Mesenteric fat pad (tissue), 1 donor: ENCODE measurements at regions not wholly inside any gene's neighbourhood (a gene's known extent, or its start where the extent isn't known, plus 50 kb on each side); places are given as distances from the start of the nearest gene placed in this dataset.
A peak's percentile ranks its signal among the peaks of the same experiment; 100 is the strongest.

Experiments
- DNase-seq: peaks from one replicate; pipeline ENCODE4 v3.0.0-alpha.2; 2020; ENCODE audit warnings: low spot score
- donor health status: DM: yes; HTN: yes; CAD: no.

GRCh38 chr11:10387206-10388083, 67.6 kb upstream of the AMPD3 start:
- DNase-seq, result peak; percentile 77

GRCh38 chr11:10388101-10388500, 67.0 kb upstream of the AMPD3 start:
- DNase-seq, result no peak

DNA sequence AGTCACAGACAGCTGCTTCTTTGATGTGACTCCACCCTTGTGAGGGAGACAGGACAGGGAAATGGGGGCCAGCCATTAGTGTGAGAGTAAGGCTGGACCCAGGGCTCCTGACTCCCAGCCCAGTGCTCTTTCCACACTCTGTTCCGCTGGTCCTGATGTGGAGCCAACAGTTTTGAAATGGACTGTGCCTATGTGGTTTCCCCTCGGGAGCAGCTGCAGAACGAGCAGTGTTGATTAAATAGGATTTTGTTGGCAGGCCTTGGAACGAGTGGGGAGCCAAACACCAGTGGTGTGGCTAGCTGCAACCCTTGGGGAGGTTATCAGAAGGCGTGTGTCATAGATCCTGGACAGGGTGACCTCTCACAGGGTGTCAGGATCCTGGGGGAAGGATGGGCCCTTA, 66.5 kb upstream of the AMPD3 start:
- no peak for DNase-seq

DNA sequence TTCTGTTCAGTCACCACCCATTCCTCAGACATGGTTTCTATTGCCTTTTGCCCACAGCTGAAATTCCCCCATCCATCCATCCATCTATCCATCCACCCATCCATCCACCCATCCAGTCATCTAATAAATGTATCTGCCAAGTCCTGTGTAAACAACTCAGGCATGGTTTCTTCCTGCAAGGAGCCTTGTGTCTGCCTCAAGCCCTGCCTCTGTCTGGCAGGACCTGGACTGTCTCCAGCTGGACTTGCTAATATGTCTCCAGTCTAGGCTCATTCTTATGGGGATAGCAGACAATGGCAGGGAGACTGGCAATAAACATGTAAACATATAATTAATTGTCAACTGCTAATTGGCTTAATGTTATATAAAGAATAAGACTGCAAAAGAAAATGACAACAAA, 64.7 kb upstream of the AMPD3 start:
- no peak for DNase-seq

DNA sequence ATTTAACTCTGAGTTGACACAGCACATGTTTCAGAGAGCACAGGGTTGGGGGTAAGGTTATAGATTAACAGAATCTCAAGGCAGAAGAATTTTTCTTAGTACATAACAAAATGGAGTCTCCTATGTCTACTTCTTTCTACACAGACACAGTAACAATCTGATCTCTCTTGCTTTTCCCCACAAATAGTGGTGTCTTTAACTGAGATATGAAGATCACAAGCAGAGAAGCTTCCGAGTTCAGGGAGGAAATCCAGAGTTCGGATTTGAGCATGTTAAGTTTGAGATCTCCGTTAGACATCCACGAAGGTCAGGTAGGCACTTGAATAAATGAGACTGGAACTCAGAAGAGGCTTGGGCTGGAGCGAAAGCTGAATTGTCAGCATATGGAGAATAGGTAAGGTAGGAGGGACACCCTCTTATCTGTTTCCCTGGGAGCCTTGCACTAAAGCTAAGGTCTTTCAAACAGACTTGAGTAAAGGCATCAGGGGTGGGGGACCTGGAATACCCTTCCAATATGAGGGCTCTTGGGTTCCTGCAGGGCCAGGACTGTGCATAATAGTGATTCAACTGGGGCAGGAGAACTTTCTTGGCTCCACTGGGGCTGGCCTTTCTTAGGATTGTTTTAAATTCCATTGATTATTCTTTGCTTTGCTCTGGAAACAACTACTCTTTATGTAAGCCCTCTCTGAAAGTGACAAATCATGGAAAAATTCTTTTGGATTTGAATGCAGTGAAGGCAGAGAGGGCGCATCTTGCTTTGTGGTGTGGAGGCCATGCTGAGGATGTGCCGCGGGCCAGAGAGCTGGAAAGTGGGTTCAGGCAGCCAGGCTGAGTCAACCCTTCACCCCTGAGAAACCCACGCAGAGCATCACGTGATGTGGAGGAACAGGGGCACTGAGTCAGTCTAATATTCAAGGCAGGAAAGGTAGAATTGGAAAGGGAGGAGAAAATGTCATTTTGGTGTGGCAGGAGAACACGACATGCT, 62.7 kb upstream of the AMPD3 start:
- DNase-seq, result no peak

DNA sequence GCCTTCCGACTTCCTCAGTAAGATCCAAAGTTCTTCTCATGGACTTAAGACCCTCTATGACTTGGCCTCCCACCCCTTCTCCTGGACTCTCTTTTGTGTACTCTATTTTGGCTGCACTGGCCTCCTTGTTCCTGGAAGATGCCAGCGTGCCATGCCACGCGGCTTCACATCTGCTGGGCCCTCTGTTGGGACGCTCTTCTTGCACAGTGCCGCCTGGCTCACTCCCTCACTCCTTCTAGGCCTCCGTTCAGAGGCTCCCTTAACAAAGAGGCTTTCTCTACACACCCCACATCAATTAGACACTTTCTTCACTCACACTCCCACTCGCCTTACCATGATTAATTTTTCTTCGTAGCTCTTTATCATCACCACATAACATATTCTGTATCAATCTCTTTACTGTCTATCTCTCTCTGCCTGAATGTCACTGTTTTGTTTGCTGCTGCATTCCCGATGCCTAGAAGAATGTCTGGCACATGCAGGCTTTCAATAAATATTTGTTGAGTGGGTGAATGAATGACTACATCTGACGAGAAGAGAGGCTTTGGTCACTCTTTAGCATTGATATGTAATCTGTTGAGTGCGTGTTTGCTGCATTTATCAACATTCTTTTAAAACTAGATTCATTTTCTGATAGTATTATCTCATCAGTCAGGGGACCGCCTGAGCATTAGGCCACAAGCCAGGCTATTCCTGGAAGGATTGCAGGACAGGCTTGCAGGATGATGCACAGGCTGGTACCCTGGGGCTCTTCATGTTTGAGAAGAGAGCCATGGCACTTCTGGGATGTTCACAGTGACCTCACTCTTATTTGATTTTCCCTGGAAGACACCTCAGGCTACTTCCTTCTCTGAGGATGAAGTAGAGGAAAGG, 60.6 kb upstream of the AMPD3 start:
- no peak for DNase-seq

GRCh38 chr11:10395166-10395897, 59.7 kb upstream of the AMPD3 start:
- no peak for DNase-seq

DNA sequence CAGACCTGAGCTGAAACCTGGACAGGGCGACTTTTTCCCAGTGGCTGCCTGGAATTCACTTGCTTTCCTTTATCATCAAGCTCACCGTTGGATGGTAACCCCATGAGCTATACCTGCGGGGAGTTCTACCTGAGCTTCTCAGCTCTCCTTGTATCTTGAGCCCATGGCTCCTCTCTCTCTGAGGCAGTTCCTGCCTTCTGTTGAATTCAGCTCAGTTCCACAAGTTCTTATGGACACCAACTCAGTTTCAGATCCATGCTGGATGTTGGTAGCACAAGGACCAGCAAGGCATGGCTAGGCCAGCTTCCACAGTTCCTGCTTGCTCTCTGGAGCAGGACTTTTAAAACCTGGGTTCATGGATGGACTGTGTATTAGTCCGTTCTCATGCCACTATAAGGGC, 58.3 kb upstream of the AMPD3 start:
- DNase-seq, result no peak

GRCh38 chr11:10397226-10397987, 57.7 kb upstream of the AMPD3 start:
- DNase-seq, result no peak

DNA sequence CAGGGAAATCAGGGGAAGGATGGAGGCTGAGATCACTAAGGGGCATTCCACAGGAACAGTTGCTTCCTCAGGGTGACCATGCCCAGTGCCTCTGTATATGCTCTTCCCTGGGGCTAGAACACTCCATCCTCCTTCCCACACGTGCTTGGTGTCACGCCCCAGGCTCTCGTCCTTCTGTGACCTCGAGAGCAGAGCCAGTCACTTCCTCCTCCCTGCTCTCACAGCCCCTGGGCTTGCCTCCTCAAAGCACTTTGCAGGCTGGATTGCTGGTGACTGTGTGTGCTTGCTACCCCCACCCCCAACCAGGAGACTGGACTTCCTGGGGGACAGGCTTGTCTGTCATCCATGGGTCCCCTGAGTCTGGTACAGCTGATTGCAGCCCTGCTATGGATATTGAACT, 56.5 kb upstream of the AMPD3 start:
- DNase-seq, result no peak

GRCh38 chr11:10400856-10401255, 54.2 kb upstream of the AMPD3 start:
- no peak for DNase-seq

DNA sequence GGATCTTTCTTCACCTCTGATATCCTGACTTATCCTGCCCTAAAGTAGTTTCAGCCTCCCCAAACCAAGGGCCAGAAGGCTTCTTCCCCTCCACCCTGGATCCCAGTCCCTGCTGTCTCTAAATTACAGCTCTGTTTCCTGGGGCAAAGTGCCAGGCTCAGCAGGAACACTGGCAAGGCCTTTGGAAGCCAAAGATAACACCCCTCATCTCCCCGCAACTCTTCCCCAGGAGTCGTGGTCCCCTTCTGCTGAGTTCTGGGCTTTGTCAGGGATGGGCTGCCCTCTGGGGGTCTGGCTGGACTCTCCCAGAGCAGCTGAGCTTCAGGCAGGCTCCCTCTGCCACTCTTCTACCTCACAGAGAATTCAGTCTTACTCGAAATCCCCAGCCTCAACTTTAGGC, 53.8 kb upstream of the AMPD3 start:
- no peak for DNase-seq

DNA sequence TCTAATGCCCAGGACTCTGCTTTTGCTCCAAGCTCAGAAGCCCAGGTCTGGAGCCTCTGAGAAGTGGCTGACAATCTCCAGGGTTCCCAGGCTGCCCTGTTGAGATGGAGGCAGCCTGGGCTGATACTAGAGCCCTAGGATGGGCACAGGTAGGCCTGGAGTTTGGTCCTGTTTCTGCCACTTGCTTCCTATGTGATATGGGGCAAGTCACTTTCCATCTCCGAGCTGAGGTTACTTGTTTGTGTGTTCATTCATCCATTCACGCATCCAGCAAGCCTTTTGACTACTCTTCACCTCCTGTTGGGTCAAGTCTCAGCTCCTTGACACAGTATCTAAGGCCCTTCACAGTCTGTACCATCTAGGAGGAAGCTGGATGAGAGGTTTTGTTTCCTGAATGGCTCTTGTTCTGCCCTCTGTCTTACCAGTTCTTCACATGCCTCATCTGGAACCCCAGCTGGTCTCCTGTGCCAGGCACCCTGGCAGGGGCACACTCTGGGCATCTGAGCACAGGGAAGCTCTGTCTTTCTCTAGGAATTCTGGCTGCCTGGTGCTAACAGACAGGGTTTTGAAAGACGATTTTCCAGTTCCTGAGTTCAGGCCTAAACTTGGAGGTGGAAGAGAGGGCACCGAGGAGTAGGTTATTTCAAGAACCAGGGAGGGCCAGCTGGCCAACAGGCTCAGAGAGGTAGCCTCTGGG, 53.2 kb upstream of the AMPD3 start:
- no peak for DNase-seq
